SKM-1 treated with dmso at 0.1 percent for 144 hours (cell line): ENCODE measurements at regions not wholly inside any gene's neighbourhood (a gene's known extent, or its start where the extent isn't known, plus 50 kb on each side); places are given as distances from the start of the nearest gene placed in this dataset.
"Not testable (repeated sequence)": the region's sequence is repeated elsewhere in the genome, so short reads cannot be mapped to it uniquely, and the experiment has no call there.

Experiments
- DNase-seq: peaks from one replicate; lab custom pipeline; 2025; ENCODE audit not compliant: unreplicated experiment; lab: John Stamatoyannopoulos, UW

GRCh38 chr1:90826024-90826423 lies 108.9 kb upstream of the BARHL2 start:
- no peak for DNase-seq

GRCh38 chr1:90824551-90824950 lies 107.4 kb upstream of the BARHL2 start:
- DNase-seq = no peak

- DNase-seq = no peak
Measured at GRCh38 chr1:90823686-90824085, 106.6 kb upstream of the BARHL2 start.

- DNase-seq = no peak
Measured at GRCh38 chr1:90821788-90822359, 104.8 kb upstream of the BARHL2 start.

- DNase-seq = no peak
Measured at GRCh38 chr1:90821152-90821787, 104.2 kb upstream of the BARHL2 start.

GRCh38 chr1:90820745-90821144 lies 103.6 kb upstream of the BARHL2 start:
- DNase-seq = no peak

GRCh38 chr1:90817399-90817798 lies 100.3 kb upstream of the BARHL2 start:
- no peak for DNase-seq

- DNase-seq = not testable (repeated sequence)
Measured at GRCh38 chr1:90812237-90812636, 95.1 kb upstream of the BARHL2 start.

- DNase-seq = not testable (repeated sequence)
Measured at GRCh38 chr1:90811444-90811950, 94.4 kb upstream of the BARHL2 start.

- DNase-seq = no peak
Measured at GRCh38 chr1:90810681-90811080, 93.6 kb upstream of the BARHL2 start.

- no peak for DNase-seq
Measured at GRCh38 chr1:90809996-90810395, 92.9 kb upstream of the BARHL2 start.

- no peak for DNase-seq
Measured at GRCh38 chr1:90809093-90809492, 92.0 kb upstream of the BARHL2 start.

- DNase-seq = no peak
Measured at GRCh38 chr1:90807329-90807728, 90.2 kb upstream of the BARHL2 start.

- no peak for DNase-seq
Measured at GRCh38 chr1:90802622-90803021, 85.5 kb upstream of the BARHL2 start.

GRCh38 chr1:90800012-90800717 lies 83.1 kb upstream of the BARHL2 start:
- no peak for DNase-seq

GRCh38 chr1:90799326-90799725 lies 82.2 kb upstream of the BARHL2 start:
- DNase-seq = no peak

GRCh38 chr1:90798883-90799282 lies 81.8 kb upstream of the BARHL2 start:
- no peak for DNase-seq

GRCh38 chr1:90798344-90798743 lies 81.2 kb upstream of the BARHL2 start:
- DNase-seq = no peak

GRCh38 chr1:90795431-90795830 lies 78.3 kb upstream of the BARHL2 start:
- no peak for DNase-seq

- DNase-seq = no peak
Measured at GRCh38 chr1:90786709-90787108, 69.6 kb upstream of the BARHL2 start.

GRCh38 chr1:90784186-90784847 lies 67.2 kb upstream of the BARHL2 start:
- DNase-seq = no peak

GRCh38 chr1:90783181-90783580 lies 66.1 kb upstream of the BARHL2 start:
- no peak for DNase-seq
